ENCODE measurements at regions not wholly inside any gene's neighbourhood (a gene's known extent, or its start where the extent isn't known, plus 50 kb on each side); places are given as distances from the start of the nearest gene placed in this dataset.

DNA sequence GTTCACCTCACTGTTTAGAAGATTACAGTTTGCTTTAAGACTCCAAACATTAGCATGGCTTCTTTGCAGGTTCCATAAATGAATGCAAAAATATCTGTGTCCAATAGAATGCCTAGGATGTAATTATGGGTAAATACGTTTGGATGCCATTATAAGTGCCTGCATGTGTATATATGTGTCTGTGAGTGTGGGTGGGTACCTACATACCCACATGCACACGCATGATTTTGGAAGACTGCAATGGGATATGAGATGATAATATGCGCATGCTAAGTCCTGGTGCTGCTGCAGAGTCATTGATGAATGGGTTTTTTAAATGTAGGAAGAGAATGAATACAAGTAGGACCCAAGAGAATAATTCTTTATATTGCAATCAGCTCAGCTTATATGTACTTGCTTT lies 406.4 kb downstream of the ZSWIM6 start:
- 91 to 93% methylated on average over 2 to 3 of the region's 3 CpGs for WGBS, 2 experiments (ENCODE audit: insufficient coverage in 1 of 2, insufficient read length in 1 of 2)
- Histone ChIP-seq H3K9ac (ENCODE audit: extremely low read depth, low read length, poor library complexity, severe bottlenecking) (no peak overlapping the region), H3K27me3 (ENCODE audit: control insufficient read depth, insufficient read depth, low read length, poor library complexity, severe bottlenecking) (peaks cover 2% of the 10 kb centered on the region), H3K9me3 (ENCODE audit: control insufficient read depth, low read length) (no peaks in the 10 kb centered on the region), H3K4me3 (ENCODE audit: low read length) (no peak overlapping the region), H3K27ac (ENCODE audit: low read depth, low read length) (no peak overlapping the region), H3K36me3 (ENCODE audit: control insufficient read depth, insufficient read depth, low read length) (no peaks in the 10 kb centered on the region), H3K4me1 (ENCODE audit: control insufficient read depth, insufficient read depth, low read length) (no peaks in the 10 kb centered on the region)
- Mint-ChIP-seq H3K27me3 (ENCODE audit: insufficient read depth) (peaks cover 2% of the 10 kb centered on the region), H3K4me3 (no peak overlapping the region), H3K36me3 (ENCODE audit: low read depth) (no peaks in the 10 kb centered on the region), H3K4me1 (peaks cover 6% of the 10 kb centered on the region), H3K27ac (no peak overlapping the region), H3K9me3 (no peaks in the 10 kb centered on the region)
- TF ChIP-seq, protein P1, sequence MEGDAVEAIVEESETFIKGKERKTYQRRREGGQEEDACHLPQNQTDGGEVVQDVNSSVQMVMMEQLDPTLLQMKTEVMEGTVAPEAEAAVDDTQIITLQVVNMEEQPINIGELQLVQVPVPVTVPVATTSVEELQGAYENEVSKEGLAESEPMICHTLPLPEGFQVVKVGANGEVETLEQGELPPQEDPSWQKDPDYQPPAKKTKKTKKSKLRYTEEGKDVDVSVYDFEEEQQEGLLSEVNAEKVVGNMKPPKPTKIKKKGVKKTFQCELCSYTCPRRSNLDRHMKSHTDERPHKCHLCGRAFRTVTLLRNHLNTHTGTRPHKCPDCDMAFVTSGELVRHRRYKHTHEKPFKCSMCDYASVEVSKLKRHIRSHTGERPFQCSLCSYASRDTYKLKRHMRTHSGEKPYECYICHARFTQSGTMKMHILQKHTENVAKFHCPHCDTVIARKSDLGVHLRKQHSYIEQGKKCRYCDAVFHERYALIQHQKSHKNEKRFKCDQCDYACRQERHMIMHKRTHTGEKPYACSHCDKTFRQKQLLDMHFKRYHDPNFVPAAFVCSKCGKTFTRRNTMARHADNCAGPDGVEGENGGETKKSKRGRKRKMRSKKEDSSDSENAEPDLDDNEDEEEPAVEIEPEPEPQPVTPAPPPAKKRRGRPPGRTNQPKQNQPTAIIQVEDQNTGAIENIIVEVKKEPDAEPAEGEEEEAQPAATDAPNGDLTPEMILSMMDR (conservative IDR thresholded peaks at IDR 0.05), result no peak
- no peak for DNase-seq

DNA sequence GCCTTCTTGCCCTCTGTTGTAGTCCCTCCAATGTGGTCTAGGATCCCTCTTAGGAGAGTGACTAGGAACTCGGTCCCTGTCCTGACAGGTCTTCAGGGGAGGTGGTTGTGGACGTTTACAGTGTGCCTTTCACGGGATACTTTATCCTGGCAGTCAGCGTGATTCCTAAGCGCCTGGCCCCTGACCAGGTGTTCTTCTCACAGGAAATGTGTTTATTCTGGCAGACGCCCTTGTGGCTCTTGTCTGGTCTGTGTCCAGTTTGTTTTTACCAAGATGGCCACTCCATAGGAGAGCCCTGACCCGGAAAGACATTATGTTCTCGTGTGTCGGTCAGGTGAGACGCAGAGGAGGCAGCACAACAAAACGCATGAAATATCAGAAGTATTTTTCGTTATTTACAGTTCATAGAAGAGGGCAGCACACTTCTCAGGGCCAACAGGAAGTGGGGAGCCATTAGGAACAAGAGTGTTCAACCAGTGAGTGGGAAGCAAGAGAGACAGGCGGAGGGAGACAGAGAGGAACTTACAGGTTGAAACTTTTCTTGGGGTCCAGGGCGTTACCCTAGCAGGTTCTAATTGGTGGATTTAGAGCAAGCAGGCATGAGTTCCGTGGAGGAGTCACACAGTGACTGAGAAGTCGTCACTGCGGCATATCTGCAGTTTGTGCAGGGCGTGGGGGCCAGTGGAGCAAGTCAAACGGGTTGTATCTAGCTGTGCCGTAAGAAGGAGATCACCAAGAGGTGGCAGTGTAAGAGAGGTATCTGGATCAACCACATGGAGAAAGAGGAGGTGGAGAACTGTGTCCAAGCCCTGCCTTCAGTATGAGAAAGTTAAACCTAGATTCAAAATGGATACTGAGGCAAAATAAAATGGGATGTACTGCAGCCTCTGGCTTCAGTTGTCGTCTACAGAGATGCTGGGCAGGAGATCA lies 412.9 kb downstream of the ZSWIM6 start:
- H3K27me3 ChIP-seq (ENCODE audit: control insufficient read depth, insufficient read depth, low read length, poor library complexity, severe bottlenecking), result no peaks in the 10 kb centered on the region
- DNase-seq, result no peak
- H3K27ac ChIP-seq (ENCODE audit: low read depth, low read length), result no peak overlapping the region
- no peaks in the 10 kb centered on the region for H3K36me3 ChIP-seq (ENCODE audit: control insufficient read depth, insufficient read depth, low read length)
- Mint-ChIP-seq H3K4me1 (no peaks in the 10 kb centered on the region), H3K27ac (no peak overlapping the region), H3K4me3 (no peak overlapping the region), H3K9me3 (peaks cover 1% of the 10 kb centered on the region), H3K27me3 (ENCODE audit: insufficient read depth) (no peaks in the 10 kb centered on the region), H3K36me3 (ENCODE audit: low read depth) (no peaks in the 10 kb centered on the region)
- no peaks in the 10 kb centered on the region for H3K9me3 ChIP-seq (ENCODE audit: control insufficient read depth, low read length)
- TF ChIP-seq, protein P1 (conservative IDR thresholded peaks at IDR 0.05), result peak; percentile 59
- no peaks in the 10 kb centered on the region for H3K4me1 ChIP-seq (ENCODE audit: control insufficient read depth, insufficient read depth, low read length)
- H3K4me3 ChIP-seq (ENCODE audit: low read length), result no peak overlapping the region
- no peak overlapping the region for H3K9ac ChIP-seq (ENCODE audit: extremely low read depth, low read length, poor library complexity, severe bottlenecking)
- whole genome bisulfite sequencing, 2 experiments (ENCODE audit: insufficient coverage in 1 of 2, insufficient read length in 1 of 2), result 88 to 93% methylated on average over 19 to 21 of the region's 21 CpGs

DNA sequence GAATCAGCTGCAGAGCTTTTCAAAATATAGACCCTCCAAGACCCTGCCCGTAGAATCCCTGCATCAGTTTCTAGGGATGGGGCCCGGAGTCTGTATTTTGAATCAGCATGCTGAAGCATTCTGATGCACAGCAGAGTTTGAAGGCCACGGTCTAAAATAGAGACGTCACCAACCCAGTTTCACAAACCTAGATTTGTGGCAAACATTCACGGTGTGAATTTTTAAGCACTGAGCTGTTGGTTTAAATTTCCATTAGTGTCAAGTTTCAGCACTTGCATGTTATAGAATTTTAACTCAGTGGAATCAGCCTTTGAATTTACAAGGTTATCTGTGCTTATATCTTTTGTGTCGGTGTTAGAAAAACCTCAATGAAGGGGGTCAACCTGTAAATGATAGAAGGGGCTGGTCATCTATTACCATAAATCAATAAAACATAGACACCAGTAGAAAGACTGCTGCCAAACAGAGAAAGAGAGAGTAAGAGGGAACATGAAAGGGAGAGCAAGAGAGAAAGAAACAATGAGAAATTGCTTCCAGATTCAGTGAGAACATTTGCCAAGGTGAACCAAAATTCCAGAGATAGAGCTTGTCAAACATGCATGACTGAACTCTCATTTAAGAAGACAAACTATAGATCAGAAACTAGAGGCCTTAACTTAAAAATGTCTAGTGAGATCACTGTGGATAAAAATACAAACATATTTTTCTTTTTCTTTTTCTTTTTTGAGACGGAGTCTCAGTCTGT lies 414.9 kb downstream of the ZSWIM6 start:
- Mint-ChIP-seq H3K4me1 (no peaks in the 10 kb centered on the region), H3K36me3 (ENCODE audit: low read depth) (no peaks in the 10 kb centered on the region), H3K4me3 (no peak overlapping the region), H3K27me3 (ENCODE audit: insufficient read depth) (no peaks in the 10 kb centered on the region), H3K27ac (no peak overlapping the region), H3K9me3 (peaks cover 2% of the 10 kb centered on the region)
- H3K9me3 ChIP-seq (ENCODE audit: control insufficient read depth, low read length), result no peaks in the 10 kb centered on the region
- H3K27ac ChIP-seq (ENCODE audit: low read depth, low read length), result no peak overlapping the region
- H3K9ac ChIP-seq (ENCODE audit: extremely low read depth, low read length, poor library complexity, severe bottlenecking), result no peak overlapping the region
- no peaks in the 10 kb centered on the region for H3K4me1 ChIP-seq (ENCODE audit: control insufficient read depth, insufficient read depth, low read length)
- TF ChIP-seq, protein P1 (conservative IDR thresholded peaks at IDR 0.05), result no peak
- 91% methylated on average over 6 to 7 of the region's 7 CpGs for WGBS, 2 experiments (ENCODE audit: insufficient coverage in 1 of 2, insufficient read length in 1 of 2)
- H3K4me3 ChIP-seq (ENCODE audit: low read length), result no peak overlapping the region
- no peak for DNase-seq
- no peaks in the 10 kb centered on the region for H3K36me3 ChIP-seq (ENCODE audit: control insufficient read depth, insufficient read depth, low read length)
- H3K27me3 ChIP-seq (ENCODE audit: control insufficient read depth, insufficient read depth, low read length, poor library complexity, severe bottlenecking), result no peaks in the 10 kb centered on the region
